ENCODE measurements at regions not wholly inside any gene's neighbourhood (a gene's known extent, or its start where the extent isn't known, plus 50 kb on each side); places are given as distances from the start of the nearest gene placed in this dataset.

GRCh38 chr11:79783833-79784232, 343.0 kb upstream of the TENM4 start:
- Histone ChIP-seq H3K27ac (ENCODE audit: insufficient read length, low read depth, low read length) (no peak overlapping the region), H2BK12ac (ENCODE audit: insufficient read length, low read depth, low read length) (no peak overlapping the region), H2BK15ac (ENCODE audit: low read depth, low read length) (no peak overlapping the region), H3K79me2 (ENCODE audit: insufficient read depth, low read length) (no peaks in the 10 kb centered on the region), H4K91ac (ENCODE audit: insufficient read length, low read depth, low read length) (no peak overlapping the region), H3T11ph (ENCODE audit: low read length) (no peak overlapping the region), H3K56ac (ENCODE audit: insufficient read length, low read depth, low read length) (no peak overlapping the region), H3K23me2 (ENCODE audit: insufficient read length, low read depth, low read length, poor library complexity, severe bottlenecking) (no peaks in the 10 kb centered on the region), H2AK5ac (ENCODE audit: insufficient read length, low read length) (no peak overlapping the region), H3K4me1 (ENCODE audit: insufficient read depth, low read length) (peaks cover 3% of the 10 kb centered on the region; the same call in 1 of the 2 replicates), H2BK120ac (ENCODE audit: low read depth, low read length, poor library complexity, severe bottlenecking) (no peak overlapping the region), H4K20me1 (ENCODE audit: control insufficient read depth, insufficient read depth, insufficient read length) (no peaks in the 10 kb centered on the region), H2AFZ (ENCODE audit: low read length) (no peak overlapping the region), H3K27me3 (ENCODE audit: insufficient read depth, low read length) (no peaks in the 10 kb centered on the region), H3K18ac (ENCODE audit: insufficient read length, low read depth, low read length) (no peak overlapping the region), H3K23ac (ENCODE audit: insufficient read length, low read depth, low read length) (no peak overlapping the region), H3K4me2 (ENCODE audit: insufficient read depth, insufficient read length, low read length) (no peak overlapping the region), H3K9ac (ENCODE audit: extremely low read depth, insufficient read length, low read length) (no peak overlapping the region), H3K79me1 (ENCODE audit: insufficient read depth, low read depth, low read length, poor library complexity, severe bottlenecking) (no peaks in the 10 kb centered on the region), H3K4ac (ENCODE audit: low read depth, low read length) (no peak overlapping the region), H4K8ac (replicated peaks; ENCODE audit: insufficient read length, low read depth, low read length) (no peak overlapping the region), H2BK5ac (ENCODE audit: insufficient read length, low read length) (no peak overlapping the region), H3K9me3 (ENCODE audit: control insufficient read depth, low read depth, low read length) (no peaks in the 10 kb centered on the region), H2BK20ac (ENCODE audit: low read depth, low read length, poor library complexity, severe bottlenecking) (no peak overlapping the region), H3K14ac (ENCODE audit: insufficient read depth, low read length) (no peak overlapping the region), H4K5ac (ENCODE audit: insufficient read length, low read depth, low read length) (no peak overlapping the region)
- Mint-ChIP-seq H3K36me3 (ENCODE audit: insufficient read depth in 1 of 3, low read depth in 3 of 3) (peaks cover 0 to 2% (median 0%) of the 10 kb centered on the region in 3 experiments; a peak in 1 of 7 replicates), H3K9me3 (peaks cover 0 to 4% of the 10 kb centered on the region in 2 experiments; a peak in 1 of 5 replicates), H3K4me3 (no peak overlapping the region), H3K4me1 (no peaks in the 10 kb centered on the region), H3K27me3 (ENCODE audit: low read depth) (no peaks in the 10 kb centered on the region), H3K27ac (no peak overlapping the region)
- DNase-seq: no peak
- TF ChIP-seq CTCF (conservative IDR thresholded peaks at IDR 0.05): no peak
- WGBS (ENCODE audit: extremely low coverage, insufficient read length, low lambda C conversion rate): no CpG with 5 or more reads among the region's 4 CpGs

Data from H9 (cell line).